ENCODE measurements at regions not wholly inside any gene's neighbourhood (a gene's known extent, or its start where the extent isn't known, plus 50 kb on each side); places are given as distances from the start of the nearest gene placed in this dataset.

- DNase-seq (ENCODE audit: insufficient read length, low spot score, missing footprints): peak; percentile 34
- no peaks in the 10 kb centered on the region for H3K27me3 ChIP-seq (ENCODE audit: insufficient read depth, low read length)
- no peaks in the 10 kb centered on the region for H3K36me3 ChIP-seq (ENCODE audit: insufficient read depth, low read length)
- H3K9me3 ChIP-seq (ENCODE audit: low read depth, low read length): no peaks in the 10 kb centered on the region
- no peak for TF ChIP-seq CTCF (IDR thresholded peaks at IDR 0.05; ENCODE audit: extremely low read depth, low read depth, low read length)
- H3K4me3 ChIP-seq (ENCODE audit: insufficient read depth, low read length): no peak overlapping the region
- peak overlapping the region; percentile 69 for H3K27ac ChIP-seq (ENCODE audit: low read depth, low read length)
- H2AFZ ChIP-seq (ENCODE audit: low read length): peak overlapping the region; percentile 30
- no peaks in the 10 kb centered on the region for H3K79me2 ChIP-seq (ENCODE audit: insufficient read depth, low read length)
- no peak overlapping the region for H3K4me2 ChIP-seq (ENCODE audit: insufficient read depth, low read length)
- H4K20me1 ChIP-seq (ENCODE audit: insufficient read depth, low read length): no peaks in the 10 kb centered on the region
- H3K4me1 ChIP-seq (ENCODE audit: insufficient read depth, low read length): peaks cover 44% of the 10 kb centered on the region
These were observed 241.4 kb upstream of the JUN start for GRCh38 chr1:59025201-59025600.

DNA sequence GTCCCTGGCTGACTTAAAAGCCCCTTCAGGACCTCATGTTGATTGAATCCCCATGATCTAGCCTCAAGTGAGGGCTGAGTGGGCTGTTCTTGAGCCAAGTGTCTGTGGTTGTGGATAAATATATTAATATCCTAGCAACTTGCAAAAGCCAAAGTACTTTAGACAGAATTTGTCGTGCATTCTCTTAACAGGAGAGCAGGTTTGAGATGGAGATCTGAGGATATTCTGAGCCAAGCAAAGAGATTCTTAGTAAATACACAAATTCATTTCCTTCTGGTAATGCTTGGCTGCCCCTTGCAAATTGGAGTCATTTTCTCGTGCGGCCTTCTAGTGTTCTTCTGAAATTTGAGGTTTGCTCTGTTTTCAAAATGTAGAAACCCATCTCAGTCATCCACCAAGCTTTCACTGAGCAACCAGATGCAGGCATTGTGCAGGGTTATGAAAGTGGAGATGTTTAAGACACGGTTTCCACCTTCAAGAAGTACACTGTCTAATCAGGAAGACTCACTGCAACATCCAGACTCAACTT, 242.1 kb upstream of the JUN start:
- TF ChIP-seq CTCF (IDR thresholded peaks at IDR 0.05; ENCODE audit: extremely low read depth, low read depth, low read length): no peak
- H3K4me3 ChIP-seq (ENCODE audit: insufficient read depth, low read length): no peak overlapping the region
- no peaks in the 10 kb centered on the region for H3K27me3 ChIP-seq (ENCODE audit: insufficient read depth, low read length)
- H3K4me1 ChIP-seq (ENCODE audit: insufficient read depth, low read length): peaks cover 37% of the 10 kb centered on the region
- peak overlapping the region; percentile 30 for H2AFZ ChIP-seq (ENCODE audit: low read length)
- peak overlapping the region; percentile 69 for H3K27ac ChIP-seq (ENCODE audit: low read depth, low read length)
- H3K4me2 ChIP-seq (ENCODE audit: insufficient read depth, low read length): peak overlapping the region; percentile 15
- DNase-seq (ENCODE audit: insufficient read length, low spot score, missing footprints): peak; percentile 41
- H3K79me2 ChIP-seq (ENCODE audit: insufficient read depth, low read length): no peaks in the 10 kb centered on the region
- H3K36me3 ChIP-seq (ENCODE audit: insufficient read depth, low read length): no peaks in the 10 kb centered on the region
- H4K20me1 ChIP-seq (ENCODE audit: insufficient read depth, low read length): no peaks in the 10 kb centered on the region
- H3K9me3 ChIP-seq (ENCODE audit: low read depth, low read length): no peaks in the 10 kb centered on the region

DNA sequence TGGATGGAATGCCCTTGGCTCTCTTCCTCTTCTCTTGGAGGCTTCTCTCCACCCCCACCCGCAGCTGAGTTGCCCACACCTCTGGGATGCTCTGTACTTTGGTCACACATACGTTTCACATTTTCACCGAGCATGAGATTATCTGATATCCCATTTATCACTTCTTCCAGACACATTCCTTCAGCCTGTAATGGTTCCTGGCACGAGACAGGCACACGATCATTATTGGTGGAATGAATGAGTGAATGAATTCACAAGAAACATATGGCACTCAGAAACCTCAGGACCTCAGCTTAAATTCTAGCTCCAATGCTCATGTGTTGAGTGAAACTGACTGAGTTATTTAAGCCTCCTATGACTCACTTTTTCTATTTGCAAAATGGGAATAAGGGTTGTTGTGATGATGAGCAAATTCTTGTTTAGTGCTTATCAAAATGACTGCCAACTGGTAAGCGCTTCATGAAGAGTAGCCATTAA, 242.7 kb upstream of the JUN start:
- Histone ChIP-seq H3K4me2 (ENCODE audit: insufficient read depth, low read length) (peak overlapping the region; percentile 15), H3K79me2 (ENCODE audit: insufficient read depth, low read length) (no peaks in the 10 kb centered on the region), H3K36me3 (ENCODE audit: insufficient read depth, low read length) (no peaks in the 10 kb centered on the region), H3K9me3 (ENCODE audit: low read depth, low read length) (no peaks in the 10 kb centered on the region), H3K27ac (ENCODE audit: low read depth, low read length) (peak overlapping the region; percentile 69), H3K27me3 (ENCODE audit: insufficient read depth, low read length) (no peaks in the 10 kb centered on the region), H4K20me1 (ENCODE audit: insufficient read depth, low read length) (no peaks in the 10 kb centered on the region), H2AFZ (ENCODE audit: low read length) (peak overlapping the region; percentile 25), H3K4me3 (ENCODE audit: insufficient read depth, low read length) (no peak overlapping the region), H3K4me1 (ENCODE audit: insufficient read depth, low read length) (peaks cover 36% of the 10 kb centered on the region)
- TF ChIP-seq CTCF (IDR thresholded peaks at IDR 0.05; ENCODE audit: extremely low read depth, low read depth, low read length): no peak
- peak; percentile 64 for DNase-seq (ENCODE audit: insufficient read length, low spot score, missing footprints)

- Histone ChIP-seq H3K4me2 (ENCODE audit: insufficient read depth, low read length) (no peak overlapping the region), H3K4me3 (ENCODE audit: insufficient read depth, low read length) (no peak overlapping the region), H3K27ac (ENCODE audit: low read depth, low read length) (peak overlapping the region; percentile 69), H2AFZ (ENCODE audit: low read length) (no peak overlapping the region), H3K36me3 (ENCODE audit: insufficient read depth, low read length) (no peaks in the 10 kb centered on the region), H3K9me3 (ENCODE audit: low read depth, low read length) (no peaks in the 10 kb centered on the region), H3K4me1 (ENCODE audit: insufficient read depth, low read length) (peaks cover 36% of the 10 kb centered on the region), H4K20me1 (ENCODE audit: insufficient read depth, low read length) (no peaks in the 10 kb centered on the region), H3K79me2 (ENCODE audit: insufficient read depth, low read length) (no peaks in the 10 kb centered on the region), H3K27me3 (ENCODE audit: insufficient read depth, low read length) (no peaks in the 10 kb centered on the region)
- no peak for TF ChIP-seq CTCF (IDR thresholded peaks at IDR 0.05; ENCODE audit: extremely low read depth, low read depth, low read length)
- no peak for DNase-seq (ENCODE audit: insufficient read length, low spot score, missing footprints)
These were observed 243.3 kb upstream of the JUN start for GRCh38 chr1:59027177-59027576.

Measured in osteoblast (primary cell).